ENCODE measurements at regions not wholly inside any gene's neighbourhood (a gene's known extent, or its start where the extent isn't known, plus 50 kb on each side); places are given as distances from the start of the nearest gene placed in this dataset.

DNA sequence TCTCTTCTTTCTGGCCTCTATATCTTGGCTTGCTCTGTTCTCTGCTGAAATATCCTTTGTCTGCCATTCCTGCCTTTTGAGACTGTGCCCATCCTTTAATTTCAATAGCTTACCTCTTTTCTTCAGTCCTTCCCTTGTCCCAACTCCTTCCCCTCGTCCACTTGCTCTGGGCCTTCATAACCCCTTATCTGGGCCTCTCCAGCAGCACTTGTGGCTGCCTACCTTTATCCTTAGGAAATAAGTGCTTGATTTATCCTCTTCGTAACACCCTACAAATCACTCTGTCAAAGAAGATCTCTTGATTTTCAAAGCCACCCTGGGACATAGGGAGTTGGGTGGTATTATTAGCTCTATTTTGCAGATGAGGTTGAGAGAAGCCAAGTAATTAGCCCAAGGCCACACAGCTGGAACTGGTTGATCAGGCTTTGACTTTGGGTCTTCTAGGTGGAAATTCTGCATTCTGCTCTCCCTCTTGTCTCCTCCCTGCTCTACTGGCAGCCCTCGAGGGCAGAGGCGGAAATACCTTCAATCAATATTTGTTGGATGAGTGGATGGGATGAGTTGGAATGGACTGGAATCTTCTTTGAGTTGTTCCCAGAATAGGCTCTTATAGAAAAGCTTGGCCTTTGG is 84.0 kb upstream of the TLE3 start:
- Mint-ChIP-seq H3K4me3 (no peak overlapping the region), H3K4me1 (ENCODE audit: low read depth) (no peaks in the 10 kb centered on the region), H3K9me3 (no peaks in the 10 kb centered on the region), H3K36me3 (ENCODE audit: low read depth) (no peaks in the 10 kb centered on the region), H3K27ac (no peak overlapping the region), H3K27me3 (ENCODE audit: insufficient read depth) (peaks cover 32% of the 10 kb centered on the region)
- DNase-seq = no peak
- TF ChIP-seq, protein P1, sequence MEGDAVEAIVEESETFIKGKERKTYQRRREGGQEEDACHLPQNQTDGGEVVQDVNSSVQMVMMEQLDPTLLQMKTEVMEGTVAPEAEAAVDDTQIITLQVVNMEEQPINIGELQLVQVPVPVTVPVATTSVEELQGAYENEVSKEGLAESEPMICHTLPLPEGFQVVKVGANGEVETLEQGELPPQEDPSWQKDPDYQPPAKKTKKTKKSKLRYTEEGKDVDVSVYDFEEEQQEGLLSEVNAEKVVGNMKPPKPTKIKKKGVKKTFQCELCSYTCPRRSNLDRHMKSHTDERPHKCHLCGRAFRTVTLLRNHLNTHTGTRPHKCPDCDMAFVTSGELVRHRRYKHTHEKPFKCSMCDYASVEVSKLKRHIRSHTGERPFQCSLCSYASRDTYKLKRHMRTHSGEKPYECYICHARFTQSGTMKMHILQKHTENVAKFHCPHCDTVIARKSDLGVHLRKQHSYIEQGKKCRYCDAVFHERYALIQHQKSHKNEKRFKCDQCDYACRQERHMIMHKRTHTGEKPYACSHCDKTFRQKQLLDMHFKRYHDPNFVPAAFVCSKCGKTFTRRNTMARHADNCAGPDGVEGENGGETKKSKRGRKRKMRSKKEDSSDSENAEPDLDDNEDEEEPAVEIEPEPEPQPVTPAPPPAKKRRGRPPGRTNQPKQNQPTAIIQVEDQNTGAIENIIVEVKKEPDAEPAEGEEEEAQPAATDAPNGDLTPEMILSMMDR (IDR thresholded peaks at IDR 0.05) = 0 out of 2 replicates have a peak, but pooled peaks have one; percentile 1

DNA sequence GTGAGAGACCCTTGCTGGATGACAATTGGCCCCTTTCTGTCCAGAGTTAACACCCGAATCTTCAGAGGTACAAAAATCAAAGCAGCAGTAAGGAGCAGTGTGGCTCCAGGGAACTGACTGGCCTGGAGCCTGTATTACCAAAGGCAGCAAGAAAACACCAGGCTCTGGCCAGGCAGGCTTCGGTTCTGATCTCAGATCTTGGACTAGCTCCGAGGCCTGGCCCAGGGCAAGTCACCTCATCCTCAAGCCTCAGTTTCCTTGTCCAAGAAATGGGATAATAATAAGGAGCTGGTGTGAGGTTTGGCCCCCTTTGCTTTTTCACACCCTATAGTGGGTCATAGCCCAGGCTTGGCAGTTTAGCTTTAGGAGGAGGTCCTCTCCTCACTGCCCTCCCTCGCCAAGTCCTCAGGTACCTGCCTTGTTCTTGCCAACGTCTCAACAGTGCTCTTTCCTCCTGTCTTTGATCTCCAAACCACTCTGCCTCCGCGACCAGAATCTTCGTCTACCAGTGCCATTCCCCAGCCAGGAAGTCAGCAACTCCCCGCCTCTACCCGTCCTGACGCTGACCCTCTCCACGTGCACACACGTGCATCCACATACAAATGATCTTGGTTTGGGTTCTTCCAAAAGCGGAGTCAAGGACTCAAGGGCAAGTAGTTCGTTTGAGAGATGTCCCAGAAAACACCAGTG is 82.6 kb upstream of the TLE3 start:
- DNase-seq = no peak
- TF ChIP-seq, protein P1 (IDR thresholded peaks at IDR 0.05) = no peak
- Mint-ChIP-seq H3K9me3 (no peaks in the 10 kb centered on the region), H3K4me1 (ENCODE audit: low read depth) (no peaks in the 10 kb centered on the region), H3K27ac (no peak overlapping the region), H3K36me3 (ENCODE audit: low read depth) (no peaks in the 10 kb centered on the region), H3K27me3 (ENCODE audit: insufficient read depth) (peaks cover 30% of the 10 kb centered on the region), H3K4me3 (no peak overlapping the region)

DNA sequence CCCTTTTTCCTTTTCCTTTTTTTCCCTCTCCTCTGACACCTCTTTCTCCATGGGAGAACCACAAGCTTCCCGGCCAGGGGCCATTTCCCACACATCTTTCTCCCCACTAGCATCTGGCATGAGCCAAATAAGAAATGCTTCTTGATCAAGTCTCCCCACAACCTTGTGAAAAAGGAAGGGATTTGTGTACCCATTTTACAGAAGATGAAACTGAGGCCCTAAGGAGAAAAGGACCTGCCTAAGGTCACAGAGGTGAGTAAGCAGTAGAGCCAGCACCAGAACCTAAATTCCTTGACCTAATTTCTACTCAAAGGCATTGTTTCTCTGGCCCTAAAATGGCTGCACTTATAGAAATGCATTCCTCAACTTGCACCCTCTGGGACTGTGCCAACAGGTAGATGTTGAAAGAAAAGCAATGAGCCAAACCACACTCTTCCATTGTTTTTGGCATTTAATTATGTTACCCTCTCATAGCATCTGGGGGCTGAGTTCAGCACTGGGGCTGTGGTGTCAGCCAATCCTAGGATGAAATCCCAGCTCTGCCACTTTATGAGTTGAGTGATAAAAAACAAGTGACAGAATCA is 81.7 kb upstream of the TLE3 start:
- Mint-ChIP-seq H3K4me3 (no peak overlapping the region), H3K9me3 (no peaks in the 10 kb centered on the region), H3K27ac (no peak overlapping the region), H3K4me1 (ENCODE audit: low read depth) (no peaks in the 10 kb centered on the region), H3K36me3 (ENCODE audit: low read depth) (no peaks in the 10 kb centered on the region), H3K27me3 (ENCODE audit: insufficient read depth) (peaks cover 27% of the 10 kb centered on the region)
- no peak for DNase-seq
- TF ChIP-seq, protein P1 (IDR thresholded peaks at IDR 0.05) = no peak

DNA sequence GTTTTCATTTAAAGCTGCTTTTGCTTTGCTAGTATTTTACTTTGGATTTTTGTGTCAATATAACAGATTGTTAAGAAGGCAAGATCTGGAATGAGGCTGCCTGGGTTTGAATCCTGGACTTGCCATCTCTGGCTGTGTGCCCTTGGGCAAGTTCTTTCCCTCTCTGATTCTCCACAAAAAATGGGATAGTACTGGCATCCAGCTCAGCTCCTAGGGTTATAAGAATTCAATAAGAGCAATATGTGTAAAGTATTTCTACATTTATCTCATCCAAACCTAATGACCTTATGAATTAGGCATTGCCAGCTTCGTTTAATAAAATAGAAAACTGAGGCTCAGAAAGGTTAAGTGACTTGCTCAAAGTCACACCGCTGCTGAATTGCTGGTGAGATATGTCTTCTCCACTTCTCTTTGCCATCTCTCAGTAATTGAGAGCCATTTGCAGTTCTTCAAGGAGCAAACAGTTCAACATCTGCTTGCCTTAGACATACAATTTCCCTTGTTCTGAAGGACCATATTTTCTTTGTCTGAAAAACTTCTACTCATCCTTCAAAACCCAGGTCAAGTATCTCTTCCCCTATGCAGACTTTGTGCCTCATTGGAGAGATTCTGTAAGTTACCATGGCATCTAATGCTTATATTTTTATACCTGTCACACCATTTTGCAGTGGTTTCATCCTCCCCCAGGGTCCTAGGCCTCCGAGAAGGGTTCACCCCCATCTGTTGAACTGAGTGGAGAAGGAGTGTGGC is 80.8 kb upstream of the TLE3 start:
- H3K4me3 Mint-ChIP-seq = no peak overlapping the region
- H3K27ac Mint-ChIP-seq = no peak overlapping the region
- no peaks in the 10 kb centered on the region for H3K36me3 Mint-ChIP-seq (ENCODE audit: low read depth)
- no peak for DNase-seq
- no peaks in the 10 kb centered on the region for H3K4me1 Mint-ChIP-seq (ENCODE audit: low read depth)
- H3K9me3 Mint-ChIP-seq = no peaks in the 10 kb centered on the region
- peaks cover 28% of the 10 kb centered on the region for H3K27me3 Mint-ChIP-seq (ENCODE audit: insufficient read depth)
- TF ChIP-seq, protein P1 (IDR thresholded peaks at IDR 0.05) = no peak

DNA sequence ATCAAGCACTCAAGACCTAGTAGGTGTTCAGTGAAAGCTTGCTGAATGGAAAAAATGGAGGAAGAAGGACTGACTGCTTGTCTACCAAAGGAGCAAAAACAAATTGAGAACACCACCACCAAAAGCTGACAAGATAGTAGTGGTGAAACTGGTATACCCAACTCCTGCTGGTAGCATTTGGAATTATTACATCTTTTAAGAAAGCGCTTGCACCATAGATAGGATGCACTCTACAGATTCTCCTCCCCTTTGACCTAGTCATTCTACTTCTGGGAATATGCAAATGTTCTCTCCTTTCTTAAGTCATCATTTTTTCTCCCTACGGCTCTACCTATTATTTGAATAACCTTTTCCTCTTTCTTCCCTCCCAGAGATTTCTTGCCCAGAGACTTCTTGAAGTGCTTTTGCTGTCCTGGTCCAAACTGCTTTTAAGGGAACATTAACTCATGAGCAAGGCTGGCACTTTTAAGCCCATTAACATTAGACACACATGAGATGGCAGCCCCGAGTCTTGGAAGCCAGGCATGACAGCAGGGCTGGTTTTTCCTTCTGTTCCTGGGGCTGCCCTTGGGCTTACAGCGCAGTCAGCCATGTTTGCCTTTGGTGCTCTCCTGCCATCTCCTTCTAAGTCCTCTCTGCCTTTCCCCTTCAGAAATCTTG is 75.0 kb upstream of the TLE3 start:
- Mint-ChIP-seq H3K36me3 (ENCODE audit: low read depth) (no peaks in the 10 kb centered on the region), H3K27ac (no peak overlapping the region), H3K4me3 (no peak overlapping the region), H3K9me3 (no peaks in the 10 kb centered on the region), H3K27me3 (ENCODE audit: insufficient read depth) (peaks cover 46% of the 10 kb centered on the region), H3K4me1 (ENCODE audit: low read depth) (no peaks in the 10 kb centered on the region)
- TF ChIP-seq, protein P1 (IDR thresholded peaks at IDR 0.05) = peak; percentile 27; the same call in 1 of the 2 replicates
- no peak for DNase-seq
